Ovary (tissue), 7 donors: ENCODE measurements at regions not wholly inside any gene's neighbourhood (a gene's known extent, or its start where the extent isn't known, plus 50 kb on each side); places are given as distances from the start of the nearest gene placed in this dataset.

Experiments
- DNase-seq, 5 donors: peaks; one replicate each; pipeline ENCODE4 v3.0.0-alpha.2; 2019 to 2020
- H3K27ac ChIP-seq, 2 donors: fragments of 200-600 bp; one replicate each; pipeline versions ENCODE4 v1.5.1 to v1.8.0; 2019 to 2022
- H3K27me3 ChIP-seq: fragments of 200-600 bp; one replicate; pipeline ENCODE4 v1.8.0; 2022
- H3K36me3 ChIP-seq: fragments of 200-600 bp; sonication (generic); one replicate; pipeline ENCODE4 v1.5.1; 2019
- H3K4me1 ChIP-seq: one replicate; pipeline ENCODE4 v1.8.1; 2013; ENCODE audit warnings: mild to moderate bottlenecking, moderate library complexity; ENCODE audit not compliant: insufficient read depth
- H3K4me3 ChIP-seq: fragments of 200-600 bp; sonication (generic); one replicate; pipeline ENCODE4 v1.5.1; 2017
- H3K9me3 ChIP-seq, 2 donors: fragments of 200-600 bp in 1 of 2; sonication (generic) in 1 of 2; one replicate each; pipeline versions ENCODE4 v1.5.1 to v1.8.1; 2013 to 2019; ENCODE audit warnings: mild to moderate bottlenecking in 1 of 2, moderate library complexity in 1 of 2
- EP300 ChIP-seq: sonication (generic); formaldehyde crosslinking; IDR thresholded peaks from one replicate; pipeline ENCODE4 v1.6.1; 2017; ENCODE audit warnings: antibody characterized with exemption
- POLR2A ChIP-seq: fragments of 450-650 bp; IDR thresholded peaks from one replicate; pipeline ENCODE4 v1.6.1; 2017; ENCODE audit warnings: antibody characterized with exemption, mild to moderate bottlenecking, moderate library complexity
- WGBS, 3 donors: extraction: QIAGEN DNeasy Blood & Tissue Kit in 1 of 3; methylation state at CpG; one replicate each; pipeline versions ENCODE4 v1.1.5 to v1.1.7; 2013 to 2017; 5-methylcytosine and 5-hydroxymethylcytosine counted together
- intact Hi-C, 4 donors: fragments of 100-400 bp; cut with DNase I; formaldehyde crosslinking; loops; one replicate each; pipeline versions ENCODE4 v1.11.0 to v1.15.1; 2022 to 2023
- TF ChIP-seq, protein P1 (sequence below), 3 donors: fragments of 450-650 bp in 2 of 3; fragments of 200-600 bp in 1 of 3; IDR thresholded peaks; one replicate each; pipeline versions ENCODE4 v1.5.1 to v1.8.0; 2016 to 2022; ENCODE audit warnings: antibody characterized with exemption in 3 of 3, mild to moderate bottlenecking in 1 of 3
- donor health status: DM: no; HTN: no; CAD: no; lungs with moderate emphysema.
- donor health status: DM: no; HTN: no; CAD: no.
- donor health status: Bipolar disorder and iron deficiency.
- donor health status: DM: no; HTN: no; CAD: no.
- donor health status: DM: yes; HTN: yes; CAD: no.

- DNase-seq = no peak
- intact Hi-C loops = no loop called here
- no peak overlapping the region for H3K4me3 ChIP-seq
- no peaks in the 10 kb centered on the region for H3K9me3 ChIP-seq
- H3K27ac ChIP-seq = no peak overlapping the region
- no peaks in the 10 kb centered on the region for H3K36me3 ChIP-seq
- H3K4me1 ChIP-seq = no peaks in the 10 kb centered on the region
- H3K27me3 ChIP-seq = no peaks in the 10 kb centered on the region
- WGBS, 3 donors = 96 to 97% (median 96%) methylated on average over 6 of the region's 6 CpGs
- TF ChIP-seq EP300 (no peak), POLR2A (no peak)
- TF ChIP-seq, protein P1, sequence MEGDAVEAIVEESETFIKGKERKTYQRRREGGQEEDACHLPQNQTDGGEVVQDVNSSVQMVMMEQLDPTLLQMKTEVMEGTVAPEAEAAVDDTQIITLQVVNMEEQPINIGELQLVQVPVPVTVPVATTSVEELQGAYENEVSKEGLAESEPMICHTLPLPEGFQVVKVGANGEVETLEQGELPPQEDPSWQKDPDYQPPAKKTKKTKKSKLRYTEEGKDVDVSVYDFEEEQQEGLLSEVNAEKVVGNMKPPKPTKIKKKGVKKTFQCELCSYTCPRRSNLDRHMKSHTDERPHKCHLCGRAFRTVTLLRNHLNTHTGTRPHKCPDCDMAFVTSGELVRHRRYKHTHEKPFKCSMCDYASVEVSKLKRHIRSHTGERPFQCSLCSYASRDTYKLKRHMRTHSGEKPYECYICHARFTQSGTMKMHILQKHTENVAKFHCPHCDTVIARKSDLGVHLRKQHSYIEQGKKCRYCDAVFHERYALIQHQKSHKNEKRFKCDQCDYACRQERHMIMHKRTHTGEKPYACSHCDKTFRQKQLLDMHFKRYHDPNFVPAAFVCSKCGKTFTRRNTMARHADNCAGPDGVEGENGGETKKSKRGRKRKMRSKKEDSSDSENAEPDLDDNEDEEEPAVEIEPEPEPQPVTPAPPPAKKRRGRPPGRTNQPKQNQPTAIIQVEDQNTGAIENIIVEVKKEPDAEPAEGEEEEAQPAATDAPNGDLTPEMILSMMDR (IDR thresholded peaks at IDR 0.05) = no peak
These were observed 87.1 kb downstream of the DIPK2A start for GRCh38 chr3:144058713-144059112.

DNA sequence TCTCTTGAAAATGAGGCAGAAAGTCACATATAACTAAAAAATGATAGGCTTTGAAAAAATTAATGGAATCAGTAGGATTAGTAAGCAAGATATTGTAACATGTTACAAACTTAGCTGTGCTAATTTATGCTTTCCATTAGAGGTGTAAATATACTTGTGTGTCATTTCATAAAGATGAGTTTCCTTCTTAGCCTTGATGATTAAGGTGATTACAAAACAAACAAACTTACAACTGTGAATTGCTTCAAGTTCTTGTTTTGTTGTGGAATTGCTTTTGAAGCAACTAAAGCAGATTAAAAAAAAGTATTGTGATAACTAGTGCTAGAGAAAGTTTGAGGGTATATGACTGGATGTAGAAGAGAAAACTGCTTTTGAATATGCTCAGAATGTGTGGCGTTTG lies 87.9 kb downstream of the DIPK2A start:
- no peaks in the 10 kb centered on the region for H3K4me1 ChIP-seq
- intact Hi-C loops = no loop called here
- WGBS, 3 donors = 73 to 85% (median 84%) methylated on average over 1 of the region's 1 CpG

GRCh38 chr3:144060881-144061280 lies 89.3 kb downstream of the DIPK2A start:
- Histone ChIP-seq H3K9me3 (no peaks in the 10 kb centered on the region), H3K36me3 (no peaks in the 10 kb centered on the region)
- WGBS, 3 donors = 96 to 99% (median 98%) methylated on average over 11 of the region's 11 CpGs

More for the DNA sequence above, 87.9 kb downstream of the DIPK2A start:
- no peaks in the 10 kb centered on the region for H3K36me3 ChIP-seq
- no peaks in the 10 kb centered on the region for H3K27me3 ChIP-seq
- no peak overlapping the region for H3K4me3 ChIP-seq
- TF ChIP-seq EP300 (no peak), POLR2A (no peak)
- TF ChIP-seq, protein P1 (IDR thresholded peaks at IDR 0.05) = no peak
- no peak for DNase-seq
- no peak overlapping the region for H3K27ac ChIP-seq
- H3K9me3 ChIP-seq = no peaks in the 10 kb centered on the region

GRCh38 chr3:144063306-144063705 lies 91.7 kb downstream of the DIPK2A start:
- WGBS, 3 donors = 61 to 65% (median 64%) methylated on average over 2 of the region's 2 CpGs
- Histone ChIP-seq H3K4me1 (no peaks in the 10 kb centered on the region), H3K36me3 (no peaks in the 10 kb centered on the region), H3K27ac (no peak overlapping the region), H3K4me3 (no peak overlapping the region), H3K9me3 (no peaks in the 10 kb centered on the region), H3K27me3 (no peaks in the 10 kb centered on the region)
- intact Hi-C loops = no loop called here
- no peak for DNase-seq
- TF ChIP-seq POLR2A (no peak), EP300 (no peak)
- TF ChIP-seq, protein P1 (IDR thresholded peaks at IDR 0.05) = no peak

More at GRCh38 chr3:144060881-144061280, 89.3 kb downstream of the DIPK2A start:
- TF ChIP-seq POLR2A (no peak), EP300 (no peak)
- TF ChIP-seq, protein P1 (IDR thresholded peaks at IDR 0.05) = no peak
- no peaks in the 10 kb centered on the region for H3K4me1 ChIP-seq
- H3K27me3 ChIP-seq = no peaks in the 10 kb centered on the region
- DNase-seq = no peak
- intact Hi-C loops = no loop called here
- no peak overlapping the region for H3K4me3 ChIP-seq
- no peak overlapping the region for H3K27ac ChIP-seq
